ENCODE measurements at regions not wholly inside any gene's neighbourhood (a gene's known extent, or its start where the extent isn't known, plus 50 kb on each side); places are given as distances from the start of the nearest gene placed in this dataset.

DNA sequence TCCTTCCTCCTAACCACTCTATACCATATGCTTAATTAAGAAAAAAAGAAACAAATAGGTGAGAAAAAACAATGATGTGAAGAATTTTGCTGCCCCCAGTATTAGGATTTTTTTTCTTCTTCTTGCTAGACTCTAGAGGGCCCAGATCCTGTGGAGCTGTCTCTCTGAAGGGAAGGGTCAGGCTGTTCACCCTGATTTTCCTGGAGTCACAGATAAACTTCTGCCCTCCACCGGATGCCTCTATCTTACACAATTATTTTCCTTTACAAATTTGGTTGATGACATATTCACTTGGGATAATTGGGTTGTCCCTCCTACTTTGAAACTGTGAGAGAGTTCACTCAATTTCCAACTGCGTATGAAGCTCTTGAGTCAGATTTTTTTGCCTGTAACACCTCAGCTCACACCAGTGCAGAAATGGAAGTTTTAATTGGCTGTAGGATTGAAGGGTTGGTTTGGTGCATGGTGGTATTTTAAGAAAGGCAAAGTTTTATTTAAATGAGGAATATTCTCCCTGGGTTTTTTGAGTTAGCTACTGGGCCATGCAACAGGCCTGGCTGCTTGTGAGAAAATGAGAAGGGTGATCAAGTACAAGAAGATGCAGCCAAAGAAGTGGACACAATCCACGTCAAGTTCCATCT is 73.7 kb upstream of the ESR1 start:
- Histone ChIP-seq H2AFZ (ENCODE audit: low read depth, low read length, severe bottlenecking) (no peak overlapping the region), H3K79me2 (ENCODE audit: insufficient read depth, low read length) (no peaks in the 10 kb centered on the region), H3F3A (ENCODE audit: insufficient read depth) (no peaks in the 10 kb centered on the region), H3K27ac (ENCODE audit: low read depth, low read length) (no peak overlapping the region), H3K4me2 (ENCODE audit: low read depth, low read length, poor library complexity, severe bottlenecking) (no peak overlapping the region), H3K27me3 (ENCODE audit: low read length) (no peaks in the 10 kb centered on the region), H3K9me3 (ENCODE audit: insufficient read depth, low read length) (no peaks in the 10 kb centered on the region), H4K20me1 (ENCODE audit: low read depth, low read length) (no peaks in the 10 kb centered on the region), H3K36me3 (ENCODE audit: low read length) (no peaks in the 10 kb centered on the region), H3K9ac (ENCODE audit: low read length) (no peak overlapping the region), H3K4me3 (ENCODE audit: insufficient read depth, low read length, poor library complexity, severe bottlenecking) (no peak overlapping the region), H3K9me2 (replicated peaks; ENCODE audit: insufficient read depth, low read length) (no peaks in the 10 kb centered on the region)
- TF ChIP-seq EZH2phosphoT487 (conservative IDR thresholded peaks at IDR 0.05; ENCODE audit: low read length), result no peak

DNA sequence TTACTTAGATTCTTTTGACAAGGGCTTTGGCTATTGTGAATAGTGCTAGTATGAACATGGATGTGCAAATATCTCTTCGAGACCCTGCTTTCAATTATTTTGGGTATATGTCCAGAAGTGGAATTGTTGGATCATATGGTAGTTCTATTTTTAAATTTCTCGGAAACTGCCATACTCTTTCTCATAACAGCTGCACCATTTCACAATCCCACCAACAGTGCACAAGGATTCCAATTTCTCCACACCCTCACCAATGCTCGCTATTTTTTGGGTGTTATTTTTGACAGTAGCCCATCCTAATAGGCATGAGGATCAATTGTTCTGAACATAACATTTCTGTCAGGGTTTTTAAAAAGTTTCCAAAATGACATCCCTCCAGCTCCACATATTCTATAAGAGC is 69.2 kb upstream of the ESR1 start:
- no peak overlapping the region for H3K4me2 ChIP-seq (ENCODE audit: low read depth, low read length, poor library complexity, severe bottlenecking)
- no peaks in the 10 kb centered on the region for H3K9me3 ChIP-seq (ENCODE audit: insufficient read depth, low read length)
- no peak overlapping the region for H2AFZ ChIP-seq (ENCODE audit: low read depth, low read length, severe bottlenecking)
- H3K36me3 ChIP-seq (ENCODE audit: low read length), result no peaks in the 10 kb centered on the region
- no peaks in the 10 kb centered on the region for H4K20me1 ChIP-seq (ENCODE audit: low read depth, low read length)
- no peaks in the 10 kb centered on the region for H3K79me2 ChIP-seq (ENCODE audit: insufficient read depth, low read length)
- no peaks in the 10 kb centered on the region for H3K27me3 ChIP-seq (ENCODE audit: low read length)
- H3K27ac ChIP-seq (ENCODE audit: low read depth, low read length), result no peak overlapping the region
- TF ChIP-seq, protein P1, sequence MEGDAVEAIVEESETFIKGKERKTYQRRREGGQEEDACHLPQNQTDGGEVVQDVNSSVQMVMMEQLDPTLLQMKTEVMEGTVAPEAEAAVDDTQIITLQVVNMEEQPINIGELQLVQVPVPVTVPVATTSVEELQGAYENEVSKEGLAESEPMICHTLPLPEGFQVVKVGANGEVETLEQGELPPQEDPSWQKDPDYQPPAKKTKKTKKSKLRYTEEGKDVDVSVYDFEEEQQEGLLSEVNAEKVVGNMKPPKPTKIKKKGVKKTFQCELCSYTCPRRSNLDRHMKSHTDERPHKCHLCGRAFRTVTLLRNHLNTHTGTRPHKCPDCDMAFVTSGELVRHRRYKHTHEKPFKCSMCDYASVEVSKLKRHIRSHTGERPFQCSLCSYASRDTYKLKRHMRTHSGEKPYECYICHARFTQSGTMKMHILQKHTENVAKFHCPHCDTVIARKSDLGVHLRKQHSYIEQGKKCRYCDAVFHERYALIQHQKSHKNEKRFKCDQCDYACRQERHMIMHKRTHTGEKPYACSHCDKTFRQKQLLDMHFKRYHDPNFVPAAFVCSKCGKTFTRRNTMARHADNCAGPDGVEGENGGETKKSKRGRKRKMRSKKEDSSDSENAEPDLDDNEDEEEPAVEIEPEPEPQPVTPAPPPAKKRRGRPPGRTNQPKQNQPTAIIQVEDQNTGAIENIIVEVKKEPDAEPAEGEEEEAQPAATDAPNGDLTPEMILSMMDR (IDR thresholded peaks at IDR 0.05; ENCODE audit: insufficient read depth, low read length, poor library complexity, severe bottlenecking), result no peak
- no peak for TF ChIP-seq EZH2phosphoT487 (conservative IDR thresholded peaks at IDR 0.05; ENCODE audit: low read length)
- H3K9me2 ChIP-seq (replicated peaks; ENCODE audit: insufficient read depth, low read length), result no peaks in the 10 kb centered on the region
- H3K9ac ChIP-seq (ENCODE audit: low read length), result no peak overlapping the region
- H3K4me3 ChIP-seq (ENCODE audit: insufficient read depth, low read length, poor library complexity, severe bottlenecking), result no peak overlapping the region
- H3F3A ChIP-seq (ENCODE audit: insufficient read depth), result no peaks in the 10 kb centered on the region

GRCh38 chr6:151738960-151739359 is 68.5 kb upstream of the ESR1 start:
- Histone ChIP-seq H3K9ac (ENCODE audit: low read length) (no peak overlapping the region), H3K27ac (ENCODE audit: low read depth, low read length) (no peak overlapping the region), H3K4me3 (ENCODE audit: insufficient read depth, low read length, poor library complexity, severe bottlenecking) (no peak overlapping the region), H3K9me2 (replicated peaks; ENCODE audit: insufficient read depth, low read length) (no peaks in the 10 kb centered on the region), H4K20me1 (ENCODE audit: low read depth, low read length) (no peaks in the 10 kb centered on the region), H3K79me2 (ENCODE audit: insufficient read depth, low read length) (no peaks in the 10 kb centered on the region), H3K9me3 (ENCODE audit: insufficient read depth, low read length) (no peaks in the 10 kb centered on the region), H3K4me2 (ENCODE audit: low read depth, low read length, poor library complexity, severe bottlenecking) (no peak overlapping the region), H3K27me3 (ENCODE audit: low read length) (no peaks in the 10 kb centered on the region), H3F3A (ENCODE audit: insufficient read depth) (no peaks in the 10 kb centered on the region), H3K36me3 (ENCODE audit: low read length) (no peaks in the 10 kb centered on the region), H2AFZ (ENCODE audit: low read depth, low read length, severe bottlenecking) (no peak overlapping the region)
- TF ChIP-seq, protein P1 (IDR thresholded peaks at IDR 0.05; ENCODE audit: insufficient read depth, low read length, poor library complexity, severe bottlenecking), result no peak
- TF ChIP-seq EZH2phosphoT487 (conservative IDR thresholded peaks at IDR 0.05; ENCODE audit: low read length), result no peak

DNA sequence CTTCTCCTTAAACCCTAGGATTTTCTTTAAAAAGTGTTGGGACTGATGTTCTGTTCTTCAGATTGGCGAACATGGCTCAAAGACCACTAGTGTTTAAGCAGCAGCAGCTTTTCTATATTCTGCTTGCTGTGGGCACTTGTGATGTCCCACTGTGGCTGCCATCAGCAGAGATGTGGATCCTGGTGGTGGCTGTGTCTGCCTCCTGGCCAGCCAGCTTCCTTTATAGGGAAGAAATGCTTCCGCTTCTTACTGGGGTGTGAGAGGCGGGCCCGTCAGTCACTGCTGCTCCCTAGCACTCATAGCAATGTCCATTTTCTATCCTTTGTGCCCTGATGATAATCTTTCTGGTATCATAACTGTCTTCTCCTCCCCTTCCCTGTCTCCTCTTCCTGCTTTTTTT is 66.7 kb upstream of the ESR1 start:
- Histone ChIP-seq H3K4me3 (ENCODE audit: insufficient read depth, low read length, poor library complexity, severe bottlenecking) (no peak overlapping the region), H3K9me3 (ENCODE audit: insufficient read depth, low read length) (peaks cover 2% of the 10 kb centered on the region; the same call in 1 of the 2 replicates), H3F3A (ENCODE audit: insufficient read depth) (no peaks in the 10 kb centered on the region), H3K27me3 (ENCODE audit: low read length) (no peaks in the 10 kb centered on the region), H3K9ac (ENCODE audit: low read length) (no peak overlapping the region), H4K20me1 (ENCODE audit: low read depth, low read length) (no peaks in the 10 kb centered on the region), H3K36me3 (ENCODE audit: low read length) (no peaks in the 10 kb centered on the region), H3K27ac (ENCODE audit: low read depth, low read length) (no peak overlapping the region), H3K9me2 (replicated peaks; ENCODE audit: insufficient read depth, low read length) (no peaks in the 10 kb centered on the region), H2AFZ (ENCODE audit: low read depth, low read length, severe bottlenecking) (no peak overlapping the region), H3K79me2 (ENCODE audit: insufficient read depth, low read length) (no peaks in the 10 kb centered on the region), H3K4me2 (ENCODE audit: low read depth, low read length, poor library complexity, severe bottlenecking) (no peak overlapping the region)
- TF ChIP-seq, protein P1 (IDR thresholded peaks at IDR 0.05; ENCODE audit: insufficient read depth, low read length, poor library complexity, severe bottlenecking), result no peak
- no peak for TF ChIP-seq EZH2phosphoT487 (conservative IDR thresholded peaks at IDR 0.05; ENCODE audit: low read length)

Data from SU-DHL-6 (cell line).